Adipocyte (in vitro differentiated cells): ENCODE measurements at regions not wholly inside any gene's neighbourhood (a gene's known extent, or its start where the extent isn't known, plus 50 kb on each side); places are given as distances from the start of the nearest gene placed in this dataset.

Source experiments
- DNase-seq: peaks from one replicate; pipeline ENCODE4 v3.0.0-alpha.2; 2015; ENCODE audit warnings: low read depth
- H3K27me3 ChIP-seq: replicated peaks from 2 replicates; pipeline ENCODE4 v1.7.0; 2013; ENCODE audit warnings: mild to moderate bottlenecking, low read length, moderate library complexity; ENCODE audit not compliant: control insufficient read depth, insufficient read depth
- H3K36me3 ChIP-seq: 2 replicates; pipeline ENCODE4 v1.7.0; 2013; ENCODE audit warnings: low read length, mild to moderate bottlenecking, moderate library complexity; ENCODE audit not compliant: control insufficient read depth, insufficient read depth, severe bottlenecking
- H3K4me1 ChIP-seq: 2 replicates; pipeline ENCODE4 v1.7.0; 2013; ENCODE audit warnings: mild to moderate bottlenecking, low read length, moderate library complexity; ENCODE audit not compliant: control insufficient read depth, insufficient read depth
- H3K4me3 ChIP-seq: 2 replicates; pipeline ENCODE4 v1.7.0; 2013; ENCODE audit warnings: mild to moderate bottlenecking, low read length, moderate library complexity
- H3K9ac ChIP-seq: 2 replicates; pipeline ENCODE4 v1.7.0; 2013; ENCODE audit warnings: mild to moderate bottlenecking, low read length, moderate library complexity
- H3K9me3 ChIP-seq: 2 replicates; pipeline ENCODE4 v1.7.0; 2013; ENCODE audit warnings: mild to moderate bottlenecking, low read length, moderate library complexity; ENCODE audit not compliant: control insufficient read depth

GRCh38 chr18:27826101-27826500 lies 350.8 kb downstream of the CDH2 start:
- Histone ChIP-seq H3K9me3 (no peaks in the 10 kb centered on the region), H3K27me3 (no peaks in the 10 kb centered on the region), H3K4me3 (no peak overlapping the region), H3K36me3 (no peaks in the 10 kb centered on the region), H3K9ac (no peak overlapping the region), H3K4me1 (no peaks in the 10 kb centered on the region)
- DNase-seq, result no peak

DNA sequence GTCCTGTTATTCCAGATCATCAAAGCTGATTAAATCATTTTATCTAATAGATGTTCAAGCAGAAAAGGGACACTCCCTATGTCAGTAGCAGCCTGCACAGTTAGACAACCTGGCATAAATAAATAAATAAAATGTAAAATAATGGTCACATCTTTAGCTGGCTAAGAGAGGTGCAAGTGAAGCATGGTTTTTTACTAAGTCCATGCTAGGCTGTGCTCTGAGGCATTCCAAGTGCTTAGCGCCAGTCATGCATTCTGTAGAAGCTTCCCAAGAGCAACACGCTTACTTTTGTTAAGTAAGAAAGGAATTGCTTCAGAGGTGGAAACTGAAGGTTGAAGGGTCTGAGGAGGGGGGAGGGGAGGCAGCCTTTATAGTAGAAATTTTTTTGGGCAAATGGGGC lies 351.2 kb downstream of the CDH2 start:
- no peaks in the 10 kb centered on the region for H3K4me1 ChIP-seq

DNA sequence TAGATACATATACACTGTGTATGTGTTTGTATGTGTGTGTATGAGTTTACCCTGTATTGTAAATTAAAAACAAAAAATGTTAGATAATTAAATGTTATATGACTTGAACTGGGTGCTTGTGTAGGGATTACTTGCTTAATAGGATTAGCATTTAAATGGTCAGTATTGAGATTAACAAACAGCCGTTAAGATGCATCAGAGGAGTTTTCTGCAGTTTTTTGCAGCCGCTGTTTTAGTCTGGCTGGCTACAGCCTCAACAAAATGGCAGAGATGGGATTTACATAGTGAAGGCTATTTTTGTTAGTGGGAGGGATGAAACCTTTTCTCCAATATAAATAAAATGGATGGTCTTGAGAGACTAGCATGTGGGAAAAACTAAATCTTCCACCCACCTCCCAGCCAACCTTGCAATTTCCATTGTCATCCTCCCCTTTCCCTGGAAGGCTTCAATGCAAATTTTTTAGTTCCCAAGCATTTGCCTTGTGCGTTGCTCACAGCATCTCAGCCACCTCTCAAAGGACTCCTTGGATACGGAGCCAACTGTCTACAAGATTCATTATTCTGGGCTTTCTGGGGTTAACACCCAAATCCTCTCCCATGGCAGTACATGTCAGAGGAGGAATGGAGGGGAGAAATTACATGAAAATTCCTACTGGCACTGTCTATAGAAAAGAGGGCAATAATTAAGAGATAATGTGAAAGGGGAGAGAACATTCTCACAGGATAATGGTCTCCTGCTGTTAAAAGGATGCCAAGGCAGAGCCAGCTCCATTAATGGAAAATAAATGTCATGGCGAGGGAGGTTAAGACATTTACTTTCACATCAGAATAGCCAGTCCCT lies 351.9 kb downstream of the CDH2 start:
- no peaks in the 10 kb centered on the region for H3K9me3 ChIP-seq
- DNase-seq, result no peak
- H3K4me1 ChIP-seq, result no peaks in the 10 kb centered on the region
- no peak overlapping the region for H3K9ac ChIP-seq
- no peak overlapping the region for H3K4me3 ChIP-seq
- H3K36me3 ChIP-seq, result no peaks in the 10 kb centered on the region
- H3K27me3 ChIP-seq, result no peaks in the 10 kb centered on the region

More for the DNA sequence above, 351.2 kb downstream of the CDH2 start:
- Histone ChIP-seq H3K9ac (no peak overlapping the region), H3K36me3 (no peaks in the 10 kb centered on the region), H3K4me3 (no peak overlapping the region), H3K9me3 (no peaks in the 10 kb centered on the region), H3K27me3 (no peaks in the 10 kb centered on the region)
- DNase-seq, result no peak

DNA sequence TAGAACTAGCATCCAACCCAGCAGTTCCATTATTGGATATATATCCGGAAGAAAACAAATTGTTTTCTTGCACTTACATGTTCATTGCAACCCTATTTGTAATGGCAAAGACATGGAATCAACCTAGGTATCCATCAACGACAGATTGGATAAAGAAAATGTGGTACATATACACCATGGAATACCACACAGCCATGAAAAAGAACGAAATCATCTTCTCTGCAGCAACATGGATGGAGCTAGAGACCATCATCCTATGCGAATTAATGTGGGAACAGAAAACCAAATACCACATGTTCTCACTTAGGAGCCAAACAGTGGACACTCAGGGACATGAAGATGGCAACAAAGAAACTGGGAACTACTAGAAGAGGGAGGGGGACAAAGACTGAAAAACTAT lies 352.7 kb downstream of the CDH2 start:
- Histone ChIP-seq H3K9me3 (no peaks in the 10 kb centered on the region), H3K27me3 (no peaks in the 10 kb centered on the region), H3K36me3 (no peaks in the 10 kb centered on the region), H3K9ac (no peak overlapping the region), H3K4me1 (no peaks in the 10 kb centered on the region), H3K4me3 (no peak overlapping the region)
- no peak for DNase-seq

- Histone ChIP-seq H3K9ac (no peak overlapping the region), H3K4me1 (no peaks in the 10 kb centered on the region), H3K27me3 (no peaks in the 10 kb centered on the region), H3K4me3 (no peak overlapping the region), H3K36me3 (no peaks in the 10 kb centered on the region), H3K9me3 (no peaks in the 10 kb centered on the region)
- DNase-seq, result no peak
Observed at GRCh38 chr18:27823053-27823452, 353.9 kb downstream of the CDH2 start.

- no peak overlapping the region for H3K4me3 ChIP-seq
- H3K36me3 ChIP-seq, result no peaks in the 10 kb centered on the region
- H3K4me1 ChIP-seq, result no peaks in the 10 kb centered on the region
- no peaks in the 10 kb centered on the region for H3K27me3 ChIP-seq
- no peak overlapping the region for H3K9ac ChIP-seq
- DNase-seq, result peak; percentile 9
- H3K9me3 ChIP-seq, result no peaks in the 10 kb centered on the region
Observed at GRCh38 chr18:27808683-27809082, 368.2 kb downstream of the CDH2 start.

GRCh38 chr18:27803957-27804356 lies 373.0 kb downstream of the CDH2 start:
- Histone ChIP-seq H3K36me3 (no peaks in the 10 kb centered on the region), H3K4me1 (no peaks in the 10 kb centered on the region), H3K4me3 (no peak overlapping the region), H3K9me3 (no peaks in the 10 kb centered on the region), H3K27me3 (no peaks in the 10 kb centered on the region), H3K9ac (no peak overlapping the region)
- DNase-seq, result peak; percentile 7

DNA sequence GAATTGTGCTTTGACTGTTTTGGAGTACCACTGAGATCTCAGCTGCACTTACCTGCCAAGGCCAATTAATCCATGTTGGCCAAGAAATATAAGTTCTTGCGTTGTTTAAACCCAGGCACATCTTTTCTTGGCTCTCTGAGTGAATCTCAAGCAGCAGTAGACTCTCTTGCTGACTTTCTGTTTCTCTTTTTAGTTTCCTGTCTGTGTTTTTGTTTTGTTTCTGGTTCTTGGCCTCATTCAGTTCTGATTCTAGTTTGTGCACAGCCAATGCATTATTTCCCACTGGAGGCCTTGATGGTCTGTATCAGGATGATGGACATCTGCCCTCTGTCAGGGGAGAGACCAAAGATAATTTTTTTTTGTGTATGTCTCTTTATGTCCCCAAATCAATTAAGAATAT lies 379.4 kb downstream of the CDH2 start:
- Histone ChIP-seq H3K9me3 (no peaks in the 10 kb centered on the region), H3K9ac (no peak overlapping the region), H3K36me3 (no peaks in the 10 kb centered on the region), H3K4me3 (no peak overlapping the region), H3K27me3 (no peaks in the 10 kb centered on the region), H3K4me1 (no peaks in the 10 kb centered on the region)
- no peak for DNase-seq

DNA sequence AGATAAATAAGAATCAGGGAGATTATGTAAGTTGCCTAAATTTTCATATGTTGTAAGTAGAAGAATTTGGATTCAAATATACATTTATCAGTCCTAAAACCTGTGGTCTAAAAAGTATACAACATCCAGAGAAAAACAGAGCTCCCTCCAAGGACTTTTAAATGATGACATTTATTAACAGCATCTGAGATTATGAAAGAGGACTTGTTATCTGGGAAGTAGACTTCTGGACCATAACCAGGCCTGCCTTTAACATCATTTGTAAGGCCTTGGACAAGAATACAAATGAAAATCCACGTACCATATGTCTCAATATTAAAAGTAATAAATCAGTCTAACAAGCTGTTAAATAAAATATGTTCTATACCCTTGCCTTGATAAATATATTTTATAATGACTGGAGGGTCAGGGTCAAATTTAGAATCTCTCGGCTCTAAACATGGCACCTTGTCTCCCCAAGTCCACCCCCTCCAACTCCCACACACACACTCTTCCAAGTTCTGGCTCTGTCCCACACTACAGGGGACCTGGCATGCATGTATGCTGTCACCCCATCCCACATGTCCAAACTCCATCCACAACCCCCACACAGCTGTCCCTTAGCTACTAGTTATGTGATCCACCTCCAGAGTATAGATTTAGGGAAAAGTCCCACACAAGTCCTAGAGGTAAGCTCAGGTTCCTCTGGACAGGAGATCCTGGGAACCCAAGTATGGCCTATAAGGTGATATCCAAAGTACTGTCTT lies 382.6 kb downstream of the CDH2 start:
- Histone ChIP-seq H3K9me3 (no peaks in the 10 kb centered on the region), H3K27me3 (no peaks in the 10 kb centered on the region), H3K36me3 (no peaks in the 10 kb centered on the region), H3K4me1 (no peaks in the 10 kb centered on the region), H3K9ac (no peak overlapping the region), H3K4me3 (no peak overlapping the region)
- no peak for DNase-seq

- H3K9ac ChIP-seq, result no peak overlapping the region
- H3K9me3 ChIP-seq, result no peaks in the 10 kb centered on the region
- H3K27me3 ChIP-seq, result no peaks in the 10 kb centered on the region
- H3K36me3 ChIP-seq, result no peaks in the 10 kb centered on the region
- no peak for DNase-seq
- no peak overlapping the region for H3K4me3 ChIP-seq
- H3K4me1 ChIP-seq, result no peaks in the 10 kb centered on the region
Observed at GRCh38 chr18:27793013-27793785, 383.7 kb downstream of the CDH2 start.

GRCh38 chr18:27789406-27789805 lies 387.5 kb downstream of the CDH2 start:
- H3K9ac ChIP-seq, result no peak overlapping the region
- H3K27me3 ChIP-seq, result peaks cover 12% of the 10 kb centered on the region
- H3K36me3 ChIP-seq, result no peaks in the 10 kb centered on the region
- H3K4me1 ChIP-seq, result no peaks in the 10 kb centered on the region
- no peaks in the 10 kb centered on the region for H3K9me3 ChIP-seq
- no peak for DNase-seq
- H3K4me3 ChIP-seq, result no peak overlapping the region
